Bronchial epithelial cell (primary cell): ENCODE measurements at regions not wholly inside any gene's neighbourhood (a gene's known extent, or its start where the extent isn't known, plus 50 kb on each side); places are given as distances from the start of the nearest gene placed in this dataset.
"Not testable (repeated sequence)": the region's sequence is repeated elsewhere in the genome, so short reads cannot be mapped to it uniquely, and the experiment has no call there.

Experiments used
- DNase-seq: peaks from one replicate; pipeline ENCODE4 v3.0.0-alpha.2; 2010; ENCODE audit warnings: low read depth
- FAIRE-seq: peaks from 2 replicates; lab custom pipeline; 2011; peaks lifted over from hg19 to GRCh38; lab: Jason Lieb, UNC
- H3K27me3 ChIP-seq: 2 replicates; pipeline ENCODE4 v1.5.1; 2011; ENCODE audit warnings: low read length; ENCODE audit not compliant: control insufficient read depth, insufficient read depth
- H3K36me3 ChIP-seq: 2 replicates; pipeline ENCODE4 v1.5.1; 2011; ENCODE audit warnings: low read length; ENCODE audit not compliant: control insufficient read depth, insufficient read depth
- H3K4me3 ChIP-seq: 2 replicates; pipeline ENCODE4 v1.5.1; 2011; ENCODE audit warnings: mild to moderate bottlenecking, low read depth, low read length, control low read depth
- TF ChIP-seq, protein P1 (sequence below): IDR thresholded peaks from 2 replicates; pipeline ENCODE4 v1.5.1; 2011; ENCODE audit warnings: mild to moderate bottlenecking, moderate library complexity, low read length, control low read depth, inconsistent platforms; ENCODE audit not compliant: insufficient read depth, severe bottlenecking

DNA sequence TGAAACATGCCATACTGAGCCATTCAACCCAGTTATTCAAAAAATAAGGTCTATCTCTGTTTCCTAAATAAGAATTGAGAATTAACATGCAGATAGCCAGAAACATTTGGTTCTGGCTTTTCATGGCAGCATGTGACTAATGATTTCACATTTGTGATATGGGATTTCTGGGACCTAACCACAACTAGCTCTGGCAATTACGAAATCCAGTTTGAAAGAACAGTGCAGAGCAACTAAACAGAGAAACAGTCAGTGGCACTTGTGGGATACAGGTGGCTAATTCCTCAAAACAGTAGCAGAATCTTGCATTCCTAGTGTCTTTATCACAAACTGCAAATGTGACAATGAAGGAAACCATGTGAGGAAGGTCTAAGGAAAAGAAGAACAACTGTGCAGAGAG is 637.8 kb upstream of the CHAC2 start:
- no peaks in the 10 kb centered on the region for H3K27me3 ChIP-seq
- FAIRE-seq (no peak), DNase-seq (peak; percentile 87)
- no peak overlapping the region for H3K4me3 ChIP-seq
- TF ChIP-seq, protein P1, sequence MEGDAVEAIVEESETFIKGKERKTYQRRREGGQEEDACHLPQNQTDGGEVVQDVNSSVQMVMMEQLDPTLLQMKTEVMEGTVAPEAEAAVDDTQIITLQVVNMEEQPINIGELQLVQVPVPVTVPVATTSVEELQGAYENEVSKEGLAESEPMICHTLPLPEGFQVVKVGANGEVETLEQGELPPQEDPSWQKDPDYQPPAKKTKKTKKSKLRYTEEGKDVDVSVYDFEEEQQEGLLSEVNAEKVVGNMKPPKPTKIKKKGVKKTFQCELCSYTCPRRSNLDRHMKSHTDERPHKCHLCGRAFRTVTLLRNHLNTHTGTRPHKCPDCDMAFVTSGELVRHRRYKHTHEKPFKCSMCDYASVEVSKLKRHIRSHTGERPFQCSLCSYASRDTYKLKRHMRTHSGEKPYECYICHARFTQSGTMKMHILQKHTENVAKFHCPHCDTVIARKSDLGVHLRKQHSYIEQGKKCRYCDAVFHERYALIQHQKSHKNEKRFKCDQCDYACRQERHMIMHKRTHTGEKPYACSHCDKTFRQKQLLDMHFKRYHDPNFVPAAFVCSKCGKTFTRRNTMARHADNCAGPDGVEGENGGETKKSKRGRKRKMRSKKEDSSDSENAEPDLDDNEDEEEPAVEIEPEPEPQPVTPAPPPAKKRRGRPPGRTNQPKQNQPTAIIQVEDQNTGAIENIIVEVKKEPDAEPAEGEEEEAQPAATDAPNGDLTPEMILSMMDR, result no peak
- no peaks in the 10 kb centered on the region for H3K36me3 ChIP-seq

DNA sequence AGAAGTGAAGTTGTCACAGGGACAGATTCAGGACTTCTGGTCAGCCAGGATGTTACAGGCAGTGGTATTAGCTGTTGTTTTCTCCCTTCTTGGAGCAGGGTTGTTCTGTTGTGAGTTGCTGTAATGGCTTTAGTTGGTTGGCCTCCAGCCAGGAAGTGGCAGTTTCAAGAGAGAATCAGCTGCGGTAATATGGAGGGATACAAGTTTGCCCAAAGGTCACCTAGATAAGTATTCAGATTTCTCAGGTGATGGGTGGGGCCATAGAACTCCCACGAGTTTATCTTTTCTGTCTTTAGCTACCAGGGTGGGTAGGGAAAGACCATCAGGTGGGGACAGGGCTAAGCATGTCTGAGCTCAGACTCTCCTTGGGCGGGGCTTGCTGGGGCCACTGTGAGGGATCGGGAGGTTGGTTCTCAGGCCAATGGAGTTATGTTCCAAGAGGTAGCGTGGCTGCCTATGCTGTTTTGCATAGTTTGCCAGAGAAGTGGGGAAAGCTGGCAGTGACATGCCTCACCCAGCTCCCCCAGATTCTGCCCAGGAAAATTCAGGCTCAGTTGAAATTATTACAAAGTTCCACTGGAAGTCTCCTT is 640.4 kb upstream of the CHAC2 start:
- Histone ChIP-seq H3K36me3 (no peaks in the 10 kb centered on the region), H3K27me3 (no peaks in the 10 kb centered on the region), H3K4me3 (no peak overlapping the region)
- peak; percentile 13 for FAIRE-seq
- no peak for DNase-seq
- TF ChIP-seq, protein P1, result no peak

DNA sequence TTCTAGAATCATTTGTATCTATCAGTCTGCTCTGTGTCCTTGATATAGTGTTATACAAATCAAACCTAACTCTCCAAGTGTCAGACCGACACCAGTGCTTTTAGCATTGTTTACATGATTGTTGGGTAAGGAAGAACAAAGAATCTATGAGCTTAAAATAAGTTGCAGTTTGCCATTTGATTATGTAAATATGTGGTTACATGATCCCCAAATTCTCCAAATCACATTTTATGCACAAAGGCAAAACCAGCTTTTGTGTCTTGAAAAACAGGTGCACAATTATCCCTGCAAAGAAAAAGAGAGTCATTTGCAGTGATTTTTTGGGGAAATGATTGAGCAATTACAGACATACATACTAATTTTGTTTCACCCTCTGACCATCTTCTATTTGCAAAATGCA is 652.6 kb upstream of the CHAC2 start:
- Histone ChIP-seq H3K27me3 (peaks cover 2% of the 10 kb centered on the region), H3K36me3 (no peaks in the 10 kb centered on the region), H3K4me3 (no peak overlapping the region)
- TF ChIP-seq, protein P1, result no peak
- FAIRE-seq, result no peak
- DNase-seq, result no peak

DNA sequence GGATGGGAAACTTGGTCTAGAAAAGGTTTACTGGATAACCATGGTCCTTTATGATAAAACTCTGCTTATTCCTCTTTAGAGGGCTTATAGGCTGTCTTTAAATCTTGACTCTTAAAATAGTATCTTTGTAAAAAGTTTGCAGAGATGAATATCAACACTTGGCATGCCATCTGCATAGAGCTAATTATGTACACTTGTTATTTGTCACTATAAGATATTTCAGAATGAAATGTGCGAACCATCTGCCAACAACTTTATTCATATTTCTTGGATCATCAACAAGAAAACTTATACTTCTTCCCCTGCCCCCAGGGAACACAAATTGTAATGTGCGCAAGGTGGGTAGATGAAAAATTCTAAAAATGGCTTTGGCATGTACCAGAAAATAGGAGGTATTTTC is 653.0 kb upstream of the CHAC2 start:
- DNase-seq, result no peak
- TF ChIP-seq, protein P1, result no peak
- Histone ChIP-seq H3K27me3 (peaks cover 2% of the 10 kb centered on the region), H3K4me3 (no peak overlapping the region), H3K36me3 (no peaks in the 10 kb centered on the region)
- FAIRE-seq, result no peak

DNA sequence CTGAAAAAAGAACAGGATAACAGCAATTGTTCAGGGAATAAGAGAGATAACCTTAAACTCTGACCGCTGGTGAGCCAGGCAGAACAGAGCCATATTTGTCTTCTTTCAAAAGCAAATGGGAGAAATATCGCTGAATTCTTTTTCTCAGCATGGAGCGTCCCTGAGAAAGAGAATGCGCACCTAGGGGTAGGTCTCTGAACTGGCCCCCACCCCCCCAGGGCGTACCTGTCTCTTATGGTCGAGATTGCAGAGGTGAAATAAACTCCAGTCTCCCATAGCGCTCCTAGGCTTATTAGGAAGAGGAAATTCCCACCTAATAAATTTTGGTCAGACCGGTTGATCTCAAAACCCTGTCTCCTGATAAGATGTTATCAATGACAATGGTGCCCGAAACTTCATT is 655.2 kb upstream of the CHAC2 start:
- not testable (repeated sequence) for FAIRE-seq, H3K27me3 ChIP-seq, H3K36me3 ChIP-seq, DNase-seq, H3K4me3 ChIP-seq

DNA sequence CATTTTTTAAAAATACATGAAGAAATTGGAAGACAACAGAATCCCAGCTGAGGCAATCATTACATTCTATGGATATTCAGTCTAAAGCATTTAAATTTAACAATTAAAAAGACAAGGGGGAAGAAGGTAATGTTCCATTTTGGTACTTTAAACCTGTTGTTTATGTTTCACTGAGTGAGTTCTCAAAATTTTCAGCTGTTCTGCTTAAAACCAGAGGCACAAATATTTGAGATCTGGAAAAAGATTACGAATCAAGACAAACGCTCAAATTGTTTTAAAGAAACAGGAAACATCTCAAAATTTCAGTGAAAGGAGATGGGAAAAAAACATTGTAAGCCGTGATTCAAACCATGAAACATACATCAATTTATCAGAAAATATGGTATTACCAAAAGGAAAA is 656.2 kb upstream of the CHAC2 start:
- FAIRE-seq (no peak), DNase-seq (no peak)
- TF ChIP-seq, protein P1, result no peak
- Histone ChIP-seq H3K36me3 (no peaks in the 10 kb centered on the region), H3K27me3 (peaks cover 2% of the 10 kb centered on the region), H3K4me3 (no peak overlapping the region)
